ENCODE measurements at regions not wholly inside any gene's neighbourhood (a gene's known extent, or its start where the extent isn't known, plus 50 kb on each side); places are given as distances from the start of the nearest gene placed in this dataset.
A peak's percentile ranks its signal among the peaks of the same experiment; 100 is the strongest.
"Not testable (repeated sequence)": the region's sequence is repeated elsewhere in the genome, so short reads cannot be mapped to it uniquely, and the experiment has no call there.

GRCh38 chr4:56134834-56135233 lies 186.1 kb downstream of the CEP135 start:
- DNase-seq, result not testable (repeated sequence)

GRCh38 chr4:56134266-56134665 lies 185.5 kb downstream of the CEP135 start:
- peak; percentile 37 for DNase-seq

- DNase-seq, result no peak
Measured at GRCh38 chr4:56132835-56133234, 184.1 kb downstream of the CEP135 start.

- not testable (repeated sequence) for DNase-seq
Measured at GRCh38 chr4:56132188-56132587, 183.4 kb downstream of the CEP135 start.

GRCh38 chr4:56130606-56131155 lies 181.9 kb downstream of the CEP135 start:
- DNase-seq, result no peak

GRCh38 chr4:56129431-56129861 lies 180.7 kb downstream of the CEP135 start:
- DNase-seq, result no peak

GRCh38 chr4:56128213-56128612 lies 179.5 kb downstream of the CEP135 start:
- no peak for DNase-seq

- DNase-seq, result peak; percentile 28
Measured at GRCh38 chr4:56127716-56128115, 179.0 kb downstream of the CEP135 start.

GRCh38 chr4:56123547-56123946 lies 174.8 kb downstream of the CEP135 start:
- DNase-seq, result no peak

- no peak for DNase-seq
Measured at GRCh38 chr4:56123051-56123450, 174.3 kb downstream of the CEP135 start.

- DNase-seq, result no peak
Measured at GRCh38 chr4:56118845-56119244, 170.1 kb downstream of the CEP135 start.

- DNase-seq, result no peak
Measured at GRCh38 chr4:56118055-56118454, 169.3 kb downstream of the CEP135 start.

GRCh38 chr4:56115898-56116297 lies 167.2 kb downstream of the CEP135 start:
- DNase-seq, result no peak

- no peak for DNase-seq
Measured at GRCh38 chr4:56112377-56112776, 163.6 kb downstream of the CEP135 start.

- DNase-seq, result no peak
Measured at GRCh38 chr4:56106180-56107147, 157.7 kb downstream of the CEP135 start.

- DNase-seq, result no peak
Measured at GRCh38 chr4:56104188-56104587, 155.4 kb downstream of the CEP135 start.

- DNase-seq, result no peak
Measured at GRCh38 chr4:56102601-56103000, 153.9 kb downstream of the CEP135 start.

- DNase-seq, result peak; percentile 57
Measured at GRCh38 chr4:56099378-56099786, 150.6 kb downstream of the CEP135 start.

- no peak for DNase-seq
Measured at GRCh38 chr4:56093576-56093975, 144.8 kb downstream of the CEP135 start.

GRCh38 chr4:56092540-56092939 lies 143.8 kb downstream of the CEP135 start:
- no peak for DNase-seq

- no peak for DNase-seq
Measured at GRCh38 chr4:56086561-56086960, 137.8 kb downstream of the CEP135 start.

- DNase-seq, result no peak
Measured at GRCh38 chr4:56086073-56086541, 137.4 kb downstream of the CEP135 start.

GRCh38 chr4:56085275-56085674 lies 136.5 kb downstream of the CEP135 start:
- no peak for DNase-seq

GRCh38 chr4:56084851-56085250 lies 136.1 kb downstream of the CEP135 start:
- DNase-seq, result no peak
